ENCODE measurements at regions not wholly inside any gene's neighbourhood (a gene's known extent, or its start where the extent isn't known, plus 50 kb on each side); places are given as distances from the start of the nearest gene placed in this dataset.

GRCh38 chr5:155394727-155395126 is 381.2 kb downstream of the KIF4B start:
- TF ChIP-seq CTCF (conservative IDR thresholded peaks at IDR 0.05) (no peak), EZH2 (IDR thresholded peaks at IDR 0.05; ENCODE audit: low read depth) (no peak)

Measured in PC-9 (cell line).